GM12865 (cell line): ENCODE measurements at regions not wholly inside any gene's neighbourhood (a gene's known extent, or its start where the extent isn't known, plus 50 kb on each side); places are given as distances from the start of the nearest gene placed in this dataset.

Experiments
- DNase-seq: peaks from one replicate; pipeline ENCODE4 v3.0.0; 2010; ENCODE audit warnings: low read depth
- H3K4me3 ChIP-seq: 2 replicates; pipeline ENCODE4 v1.5.1; 2011; ENCODE audit warnings: mild to moderate bottlenecking, low read depth, low read length, control low read depth
- TF ChIP-seq, protein P1 (sequence below): IDR thresholded peaks from 2 replicates; pipeline ENCODE4 v1.5.1; 2011; ENCODE audit warnings: low read length, control low read depth, low read depth, inconsistent platforms; ENCODE audit not compliant: insufficient read depth; ENCODE audit errors: missing control alignments

DNA sequence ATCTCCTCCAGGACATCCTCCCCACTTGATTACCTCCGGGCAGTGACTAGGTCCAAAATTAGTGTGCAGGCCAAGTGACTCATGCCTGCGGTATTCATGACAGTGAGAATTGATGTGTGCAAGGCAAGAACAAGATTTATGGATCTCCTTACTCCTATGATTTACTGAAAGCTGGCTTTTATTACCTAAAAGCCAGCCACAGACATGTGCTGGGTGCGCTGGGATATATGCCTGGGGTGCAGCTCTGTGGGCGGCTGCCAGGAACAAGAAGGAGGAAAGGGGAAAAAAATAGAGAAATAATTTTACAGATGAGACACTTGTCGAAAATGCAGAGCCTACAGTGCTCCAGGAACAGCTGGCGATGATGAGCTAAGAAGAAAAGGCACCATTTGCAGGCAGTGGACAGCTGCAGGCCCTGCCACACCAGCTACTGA lies 359.3 kb downstream of the CMPK2 start:
- peak; percentile 19 for DNase-seq
- TF ChIP-seq, protein P1, sequence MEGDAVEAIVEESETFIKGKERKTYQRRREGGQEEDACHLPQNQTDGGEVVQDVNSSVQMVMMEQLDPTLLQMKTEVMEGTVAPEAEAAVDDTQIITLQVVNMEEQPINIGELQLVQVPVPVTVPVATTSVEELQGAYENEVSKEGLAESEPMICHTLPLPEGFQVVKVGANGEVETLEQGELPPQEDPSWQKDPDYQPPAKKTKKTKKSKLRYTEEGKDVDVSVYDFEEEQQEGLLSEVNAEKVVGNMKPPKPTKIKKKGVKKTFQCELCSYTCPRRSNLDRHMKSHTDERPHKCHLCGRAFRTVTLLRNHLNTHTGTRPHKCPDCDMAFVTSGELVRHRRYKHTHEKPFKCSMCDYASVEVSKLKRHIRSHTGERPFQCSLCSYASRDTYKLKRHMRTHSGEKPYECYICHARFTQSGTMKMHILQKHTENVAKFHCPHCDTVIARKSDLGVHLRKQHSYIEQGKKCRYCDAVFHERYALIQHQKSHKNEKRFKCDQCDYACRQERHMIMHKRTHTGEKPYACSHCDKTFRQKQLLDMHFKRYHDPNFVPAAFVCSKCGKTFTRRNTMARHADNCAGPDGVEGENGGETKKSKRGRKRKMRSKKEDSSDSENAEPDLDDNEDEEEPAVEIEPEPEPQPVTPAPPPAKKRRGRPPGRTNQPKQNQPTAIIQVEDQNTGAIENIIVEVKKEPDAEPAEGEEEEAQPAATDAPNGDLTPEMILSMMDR: no peak
- no peak overlapping the region for H3K4me3 ChIP-seq

DNA sequence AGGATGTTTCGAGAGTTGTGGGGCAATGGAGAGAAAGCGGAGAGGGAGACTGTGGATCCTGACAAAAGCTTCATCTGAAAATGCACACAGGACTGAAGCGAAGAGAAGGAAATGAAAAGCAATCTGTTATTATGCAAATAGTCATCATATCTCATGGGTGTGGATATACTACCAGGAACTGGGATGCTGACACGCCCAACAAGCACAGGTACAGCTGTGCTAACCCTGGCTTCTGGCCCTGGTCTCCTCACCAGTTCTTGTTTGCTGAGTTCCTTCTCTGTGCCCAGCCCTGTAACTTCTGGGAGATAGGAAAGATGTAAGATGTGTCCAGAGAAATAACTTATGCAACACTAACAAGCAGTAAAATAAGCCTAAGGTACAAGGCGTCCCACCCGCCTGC lies 358.8 kb downstream of the CMPK2 start:
- TF ChIP-seq, protein P1: no peak
- H3K4me3 ChIP-seq: no peak overlapping the region
- no peak for DNase-seq

DNA sequence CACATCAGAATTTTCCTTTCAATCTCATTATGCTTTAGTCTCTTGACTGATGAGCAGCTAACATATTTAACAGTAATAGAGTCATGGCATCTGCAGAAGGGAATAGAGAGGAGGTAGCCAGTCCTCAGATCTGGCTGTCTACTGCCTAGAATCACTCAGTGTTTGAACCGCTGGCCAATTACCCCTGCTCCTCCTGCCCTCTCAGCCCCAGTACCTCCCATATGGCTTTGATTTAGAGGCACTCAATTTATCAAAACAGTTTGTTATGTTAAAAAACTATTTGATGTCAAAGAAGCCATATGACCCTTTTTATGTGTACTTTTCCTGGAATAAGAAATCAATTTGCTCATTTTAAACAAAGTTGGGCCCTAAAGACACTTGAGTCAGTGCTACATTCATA lies 355.2 kb downstream of the CMPK2 start:
- H3K4me3 ChIP-seq: no peak overlapping the region
- DNase-seq: no peak
- TF ChIP-seq, protein P1: no peak

DNA sequence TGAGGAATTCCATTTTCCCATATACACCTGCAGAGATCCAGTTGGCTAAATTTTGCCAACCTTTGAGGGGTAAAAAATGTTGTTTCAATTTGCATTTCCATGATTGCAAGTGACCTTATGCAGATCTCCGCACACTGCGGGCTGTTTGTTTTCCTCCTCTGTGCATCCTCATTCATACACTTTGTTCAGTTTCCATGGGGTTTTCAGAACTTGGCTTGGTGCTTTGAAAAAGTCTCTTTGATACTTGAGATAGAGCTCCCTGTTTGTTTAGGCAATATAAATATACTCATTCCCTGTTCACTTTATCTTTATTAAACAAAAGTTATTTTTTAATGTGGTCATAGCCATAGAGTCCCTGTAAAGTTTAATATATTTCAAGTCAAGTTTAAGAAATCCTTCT lies 353.1 kb downstream of the CMPK2 start:
- H3K4me3 ChIP-seq: no peak overlapping the region
- TF ChIP-seq, protein P1: no peak
- DNase-seq: no peak

DNA sequence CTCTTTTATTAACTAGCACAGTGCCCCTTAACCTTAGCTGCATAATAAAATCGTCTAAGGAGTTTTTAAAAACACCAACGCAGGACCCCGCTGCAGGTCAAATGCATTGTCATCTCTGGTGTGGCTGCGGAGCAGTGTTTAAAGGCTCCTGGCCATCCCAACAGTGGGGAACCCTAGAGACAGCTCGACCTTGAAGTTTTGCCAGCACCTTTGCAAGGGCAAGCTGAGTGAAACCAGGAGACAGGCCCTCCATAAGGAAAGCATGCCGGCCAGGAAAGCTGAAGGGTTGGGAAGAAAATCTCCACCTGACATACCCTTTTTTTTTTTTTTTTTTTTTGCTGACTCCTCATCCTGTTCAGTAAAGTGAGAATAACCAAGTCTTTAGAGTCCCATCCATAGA lies 349.0 kb downstream of the CMPK2 start:
- TF ChIP-seq, protein P1: no peak
- no peak overlapping the region for H3K4me3 ChIP-seq
- no peak for DNase-seq

DNA sequence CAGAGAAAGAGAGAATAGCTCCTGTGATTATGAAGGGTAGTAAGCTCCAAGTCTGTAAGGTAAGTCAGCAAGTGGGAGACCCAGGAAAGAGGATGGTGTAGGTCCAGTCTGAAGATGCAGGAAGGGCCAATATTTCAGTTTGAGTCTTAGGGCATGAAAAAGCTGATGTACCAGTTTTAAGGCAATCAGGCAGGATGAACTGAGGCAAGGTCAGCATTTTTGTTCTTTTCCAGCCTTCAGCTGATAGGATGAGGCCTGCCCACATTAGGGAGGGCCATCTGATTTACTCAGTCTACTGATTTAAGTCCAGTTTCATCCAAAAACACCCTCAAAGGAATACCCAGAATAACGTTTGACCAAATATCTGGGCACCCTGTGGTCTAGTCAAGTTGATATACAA lies 347.3 kb downstream of the CMPK2 start:
- H3K4me3 ChIP-seq: no peak overlapping the region
- no peak for DNase-seq
- TF ChIP-seq, protein P1: no peak

DNA sequence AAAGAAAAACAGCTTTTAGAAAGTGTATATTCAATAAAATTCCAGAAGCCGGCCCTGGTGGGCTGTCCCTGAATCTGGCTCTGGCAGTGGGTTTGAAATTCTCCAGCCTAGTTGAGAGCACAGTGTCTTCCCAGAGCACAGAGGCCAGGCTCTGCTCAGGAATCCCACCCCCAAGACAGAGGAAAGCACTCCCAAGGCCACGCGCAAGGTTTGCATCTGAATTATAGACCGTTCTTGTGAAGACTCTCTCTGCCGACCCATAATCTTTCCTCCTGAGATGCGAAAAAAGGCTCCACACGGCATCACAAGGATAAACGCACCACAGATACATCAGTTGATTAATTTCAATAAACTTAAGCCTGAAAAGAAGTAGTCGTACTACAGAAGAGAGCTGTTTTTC lies 342.2 kb downstream of the CMPK2 start:
- TF ChIP-seq, protein P1: no peak
- no peak for DNase-seq
- H3K4me3 ChIP-seq: no peak overlapping the region
